Tibial nerve (tissue), 4 donors: ENCODE measurements at regions not wholly inside any gene's neighbourhood (a gene's known extent, or its start where the extent isn't known, plus 50 kb on each side); places are given as distances from the start of the nearest gene placed in this dataset.

Experiments
- DNase-seq, 2 donors: peaks; one replicate each; pipeline ENCODE4 v3.0.0-alpha.2; 2019; ENCODE audit warnings: low spot score in 2 of 2
- H3K27ac ChIP-seq, 4 donors: fragments of 200-600 bp; sonication (generic) in 3 of 4; one replicate each; pipeline ENCODE4 v1.5.1; 2017 to 2019; ENCODE audit warnings: mild to moderate bottlenecking in 1 of 4
- H3K27me3 ChIP-seq, 2 donors: fragments of 200-600 bp; sonication (generic) in 1 of 2; one replicate each; pipeline versions ENCODE4 v1.5.1 to v1.6.0; 2017 to 2019
- H3K36me3 ChIP-seq, 3 donors: fragments of 200-600 bp; sonication (generic); one replicate each; pipeline ENCODE4 v1.5.1; 2018 to 2019
- H3K4me1 ChIP-seq, 4 donors: fragments of 200-600 bp; sonication (generic) in 3 of 4; one replicate each; pipeline ENCODE4 v1.5.1; 2017 to 2019
- H3K4me3 ChIP-seq, 4 donors: fragments of 200-600 bp; sonication (generic) in 3 of 4; one replicate each; pipeline ENCODE4 v1.5.1; 2017 to 2019; ENCODE audit warnings: mild to moderate bottlenecking in 1 of 4, moderate library complexity in 1 of 4
- H3K9me3 ChIP-seq, 4 donors: fragments of 200-600 bp; sonication (generic) in 3 of 4; one replicate each; pipeline ENCODE4 v1.5.1; 2017 to 2019
- CTCF ChIP-seq, 5 experiments: fragments of 200-600 bp in 3 of 5; fragments of 450-650 bp in 2 of 5; sonication (generic) in 3 of 5; IDR thresholded peaks; one replicate each; pipeline ENCODE4 v1.5.1; 2016 to 2019; ENCODE audit warnings: antibody characterized with exemption in 5 of 5, mild to moderate bottlenecking in 3 of 5, moderate library complexity in 2 of 5
- EP300 ChIP-seq, 2 donors: sonication (generic); formaldehyde crosslinking; IDR thresholded peaks; one replicate each; pipeline ENCODE4 v1.6.1; 2017; ENCODE audit warnings: antibody characterized with exemption in 2 of 2, mild to moderate bottlenecking in 1 of 2
- POLR2A ChIP-seq, 2 donors: fragments of 450-650 bp; IDR thresholded peaks; one replicate each; pipeline ENCODE4 v1.6.1; 2017; ENCODE audit warnings: antibody characterized with exemption in 2 of 2, mild to moderate bottlenecking in 2 of 2, moderate library complexity in 2 of 2
- WGBS, 2 donors: methylation state at CpG; one replicate each; pipeline ENCODE4 v1.1.5; 2018; 5-methylcytosine and 5-hydroxymethylcytosine counted together

DNA sequence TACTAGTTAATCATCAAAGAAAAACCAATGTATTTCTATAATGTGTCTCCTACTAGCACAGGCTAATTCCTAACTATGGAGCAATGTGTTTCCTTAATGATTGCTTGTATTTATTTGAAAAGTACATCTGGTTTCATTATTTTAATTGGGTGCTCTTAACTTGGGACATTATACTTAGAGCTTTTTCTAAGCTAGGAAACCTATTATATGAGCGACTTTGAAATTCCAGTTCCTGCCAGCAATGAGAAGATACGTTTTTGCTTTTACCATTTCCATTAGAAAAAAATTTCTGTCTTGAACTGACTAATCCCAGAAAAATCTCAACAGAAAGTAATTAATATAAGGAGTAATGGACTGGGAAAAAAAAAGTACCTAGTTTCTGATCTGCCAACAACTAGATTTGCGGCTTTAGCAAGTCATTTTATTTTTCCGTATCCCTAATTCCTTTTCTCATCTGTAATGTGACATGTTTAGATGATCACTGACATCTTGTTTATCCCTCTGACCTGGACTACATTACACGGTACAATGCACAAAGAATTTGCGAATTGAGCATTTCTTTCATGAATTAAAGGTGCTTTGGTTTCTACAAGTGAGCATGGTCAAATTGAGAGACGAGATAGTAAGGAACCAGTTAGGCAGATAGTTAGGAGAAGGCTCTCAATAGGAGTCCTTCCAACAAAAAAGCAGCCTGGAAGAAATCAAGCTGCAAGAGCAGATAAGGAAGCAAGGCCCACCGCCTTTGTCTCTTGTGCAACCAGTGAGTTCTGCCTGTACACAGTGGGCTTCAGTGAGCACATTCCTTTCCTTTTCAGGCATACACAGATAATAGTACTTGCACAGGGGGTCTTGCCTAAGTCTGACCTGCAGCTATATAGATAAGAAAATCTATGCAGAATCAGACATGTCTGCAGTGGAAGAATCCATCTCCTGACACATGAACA, 1765.0 kb upstream of the FLRT2 start:
- Histone ChIP-seq H3K27me3 (no peaks in the 10 kb centered on the region), H3K4me1 (no peaks in the 10 kb centered on the region), H3K4me3 (no peak overlapping the region), H3K27ac (no peak overlapping the region), H3K36me3 (no peaks in the 10 kb centered on the region), H3K9me3 (no peaks in the 10 kb centered on the region)
- TF ChIP-seq POLR2A (IDR thresholded peaks at IDR 0.05) (no peak), EP300 (IDR thresholded peaks at IDR 0.05) (no peak), CTCF (IDR thresholded peaks at IDR 0.05) (no peak)
- 85 to 86% methylated on average over 8 of the region's 8 CpGs for WGBS, 2 donors
- DNase-seq, result no peak

DNA sequence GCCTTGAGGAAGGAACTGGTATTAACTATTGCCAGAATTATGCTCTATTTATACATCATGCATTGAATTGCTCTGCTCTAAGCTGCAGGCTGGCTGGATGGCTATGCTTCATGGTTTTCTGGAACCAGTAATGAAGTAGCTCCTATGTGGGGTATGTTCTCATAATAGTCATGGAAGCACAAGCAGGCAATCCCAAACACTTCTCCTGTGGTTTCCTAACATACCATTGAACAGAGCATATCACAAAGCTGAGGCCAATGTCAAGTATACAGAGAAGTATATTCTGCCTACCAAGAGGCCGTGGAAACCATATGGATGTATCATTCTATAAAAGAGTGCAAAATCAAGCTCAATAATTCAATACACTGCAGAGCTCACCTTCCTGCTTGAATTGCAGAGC, 1752.4 kb upstream of the FLRT2 start:
- Histone ChIP-seq H3K4me3 (no peak overlapping the region), H3K9me3 (no peaks in the 10 kb centered on the region), H3K27me3 (no peaks in the 10 kb centered on the region), H3K4me1 (no peaks in the 10 kb centered on the region), H3K36me3 (no peaks in the 10 kb centered on the region), H3K27ac (no peak overlapping the region)
- 81 to 95% methylated on average over 1 of the region's 1 CpG for WGBS, 2 donors
- no peak for TF ChIP-seq CTCF (IDR thresholded peaks at IDR 0.05)
- TF ChIP-seq POLR2A (IDR thresholded peaks at IDR 0.05), result no peak
- no peak for TF ChIP-seq EP300 (IDR thresholded peaks at IDR 0.05)
- DNase-seq, result no peak

GRCh38 chr14:83779266-83779665, 1750.7 kb upstream of the FLRT2 start:
- WGBS, 2 donors, result 74 to 79% methylated on average over 2 of the region's 2 CpGs
- no peak overlapping the region for H3K27ac ChIP-seq
- no peaks in the 10 kb centered on the region for H3K9me3 ChIP-seq
- no peak for DNase-seq
- H3K27me3 ChIP-seq, result no peaks in the 10 kb centered on the region
- no peak overlapping the region for H3K4me3 ChIP-seq
- TF ChIP-seq POLR2A (IDR thresholded peaks at IDR 0.05) (no peak), CTCF (IDR thresholded peaks at IDR 0.05) (no peak), EP300 (IDR thresholded peaks at IDR 0.05) (no peak)
- no peaks in the 10 kb centered on the region for H3K4me1 ChIP-seq
- no peaks in the 10 kb centered on the region for H3K36me3 ChIP-seq

DNA sequence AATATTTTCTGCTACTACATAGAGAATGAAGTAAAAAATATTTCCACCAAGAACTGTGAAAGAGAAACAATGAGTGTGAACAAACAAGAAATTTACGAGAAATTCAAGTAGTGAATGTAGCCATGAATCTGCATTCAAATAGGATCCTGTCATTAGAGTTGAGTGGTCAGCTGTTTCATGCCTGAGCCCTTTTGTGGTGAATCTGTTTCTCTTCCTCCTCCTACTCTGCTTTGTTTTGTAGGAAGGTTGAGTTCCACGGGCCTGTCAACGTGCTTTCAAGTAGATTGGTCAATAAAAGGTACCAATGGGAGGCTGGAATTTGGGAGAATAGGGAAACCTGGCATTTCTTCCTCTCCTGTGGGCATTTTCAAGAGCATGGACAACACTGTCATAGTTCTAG, 1749.6 kb upstream of the FLRT2 start:
- H3K4me3 ChIP-seq, result no peak overlapping the region
- H3K27ac ChIP-seq, result no peak overlapping the region
- no peak for DNase-seq
- H3K9me3 ChIP-seq, result no peaks in the 10 kb centered on the region
- WGBS, 2 donors, result 69 to 88% methylated on average over 3 of the region's 3 CpGs
- H3K36me3 ChIP-seq, result no peaks in the 10 kb centered on the region
- H3K4me1 ChIP-seq, result no peaks in the 10 kb centered on the region
- H3K27me3 ChIP-seq, result no peaks in the 10 kb centered on the region
- TF ChIP-seq POLR2A (IDR thresholded peaks at IDR 0.05) (no peak), CTCF (IDR thresholded peaks at IDR 0.05) (no peak), EP300 (IDR thresholded peaks at IDR 0.05) (no peak)

- Histone ChIP-seq H3K27ac (no peak overlapping the region), H3K4me1 (no peaks in the 10 kb centered on the region), H3K36me3 (no peaks in the 10 kb centered on the region), H3K4me3 (no peak overlapping the region), H3K9me3 (no peaks in the 10 kb centered on the region), H3K27me3 (no peaks in the 10 kb centered on the region)
- WGBS, 2 donors, result 96% methylated on average over 2 of the region's 2 CpGs
- DNase-seq, result no peak
- no peak for TF ChIP-seq POLR2A (IDR thresholded peaks at IDR 0.05)
- no peak for TF ChIP-seq EP300 (IDR thresholded peaks at IDR 0.05)
- TF ChIP-seq CTCF (IDR thresholded peaks at IDR 0.05), result no peak
Measured at GRCh38 chr14:83798421-83798820, 1731.5 kb upstream of the FLRT2 start.
